HG03064 (cell line): ENCODE measurements at regions not wholly inside any gene's neighbourhood (a gene's known extent, or its start where the extent isn't known, plus 50 kb on each side); places are given as distances from the start of the nearest gene placed in this dataset.

ENCODE experiments used
- ATAC-seq: cut with Tn5 transposase; IDR thresholded peaks from one replicate; pipeline ENCODE4 v1.9.1; 2021; ENCODE audit warnings: low read depth; ENCODE audit not compliant: unreplicated experiment

GRCh38 chr6:71510856-71511255, 222.2 kb downstream of the OGFRL1 start:
- ATAC-seq, result no peak

- no peak for ATAC-seq
Measured at GRCh38 chr6:71512256-71512655, 223.6 kb downstream of the OGFRL1 start.

- no peak for ATAC-seq
Measured at GRCh38 chr6:71513036-71513435, 224.4 kb downstream of the OGFRL1 start.

GRCh38 chr6:71523548-71523947, 234.9 kb downstream of the OGFRL1 start:
- ATAC-seq, result no peak

- no peak for ATAC-seq
Measured at GRCh38 chr6:71524201-71524600, 235.6 kb downstream of the OGFRL1 start.

GRCh38 chr6:71527886-71528285, 239.3 kb downstream of the OGFRL1 start:
- ATAC-seq, result no peak

- ATAC-seq, result no peak
Measured at GRCh38 chr6:71529026-71529425, 240.4 kb downstream of the OGFRL1 start.

GRCh38 chr6:71529769-71530168, 241.2 kb downstream of the OGFRL1 start:
- ATAC-seq, result no peak

GRCh38 chr6:71531006-71531405, 242.4 kb downstream of the OGFRL1 start:
- no peak for ATAC-seq

GRCh38 chr6:71531841-71532240, 243.2 kb downstream of the OGFRL1 start:
- no peak for ATAC-seq

- no peak for ATAC-seq
Measured at GRCh38 chr6:71533939-71534379, 245.3 kb downstream of the OGFRL1 start.

- no peak for ATAC-seq
Measured at GRCh38 chr6:71534921-71535320, 246.3 kb downstream of the OGFRL1 start.

- ATAC-seq, result no peak
Measured at GRCh38 chr6:71537717-71538116, 249.1 kb downstream of the OGFRL1 start.

GRCh38 chr6:71544028-71544427, 255.4 kb downstream of the OGFRL1 start:
- ATAC-seq, result no peak

- ATAC-seq, result no peak
Measured at GRCh38 chr6:71544906-71545305, 256.3 kb downstream of the OGFRL1 start.

GRCh38 chr6:71545905-71546304, 257.3 kb downstream of the OGFRL1 start:
- ATAC-seq, result no peak

GRCh38 chr6:71551798-71552197, 263.2 kb downstream of the OGFRL1 start:
- no peak for ATAC-seq

- ATAC-seq, result no peak
Measured at GRCh38 chr6:71556141-71556540, 267.5 kb downstream of the OGFRL1 start.

- no peak for ATAC-seq
Measured at GRCh38 chr6:71558974-71559373, 270.4 kb downstream of the OGFRL1 start.

- ATAC-seq, result no peak
Measured at GRCh38 chr6:71567562-71567961, 279.0 kb downstream of the OGFRL1 start.

- ATAC-seq, result no peak
Measured at GRCh38 chr6:71577766-71578165, 289.2 kb downstream of the OGFRL1 start.

GRCh38 chr6:71579902-71580301, 291.3 kb downstream of the OGFRL1 start:
- no peak for ATAC-seq

GRCh38 chr6:71582820-71583219, 294.2 kb downstream of the OGFRL1 start:
- no peak for ATAC-seq
